ENCODE measurements at regions not wholly inside any gene's neighbourhood (a gene's known extent, or its start where the extent isn't known, plus 50 kb on each side); places are given as distances from the start of the nearest gene placed in this dataset.

- no peak for TF ChIP-seq RXRA (IDR thresholded peaks at IDR 0.05; ENCODE audit: borderline replicate concordance, low read depth)
- no peak for TF ChIP-seq MXI1 (IDR thresholded peaks at IDR 0.05; ENCODE audit: low read depth, low read length)
- TF ChIP-seq REST (IDR thresholded peaks at IDR 0.05; ENCODE audit: low read depth, low read length), result no peak
- TF ChIP-seq, protein P1, sequence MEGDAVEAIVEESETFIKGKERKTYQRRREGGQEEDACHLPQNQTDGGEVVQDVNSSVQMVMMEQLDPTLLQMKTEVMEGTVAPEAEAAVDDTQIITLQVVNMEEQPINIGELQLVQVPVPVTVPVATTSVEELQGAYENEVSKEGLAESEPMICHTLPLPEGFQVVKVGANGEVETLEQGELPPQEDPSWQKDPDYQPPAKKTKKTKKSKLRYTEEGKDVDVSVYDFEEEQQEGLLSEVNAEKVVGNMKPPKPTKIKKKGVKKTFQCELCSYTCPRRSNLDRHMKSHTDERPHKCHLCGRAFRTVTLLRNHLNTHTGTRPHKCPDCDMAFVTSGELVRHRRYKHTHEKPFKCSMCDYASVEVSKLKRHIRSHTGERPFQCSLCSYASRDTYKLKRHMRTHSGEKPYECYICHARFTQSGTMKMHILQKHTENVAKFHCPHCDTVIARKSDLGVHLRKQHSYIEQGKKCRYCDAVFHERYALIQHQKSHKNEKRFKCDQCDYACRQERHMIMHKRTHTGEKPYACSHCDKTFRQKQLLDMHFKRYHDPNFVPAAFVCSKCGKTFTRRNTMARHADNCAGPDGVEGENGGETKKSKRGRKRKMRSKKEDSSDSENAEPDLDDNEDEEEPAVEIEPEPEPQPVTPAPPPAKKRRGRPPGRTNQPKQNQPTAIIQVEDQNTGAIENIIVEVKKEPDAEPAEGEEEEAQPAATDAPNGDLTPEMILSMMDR (IDR thresholded peaks at IDR 0.05), result no peak
- TF ChIP-seq EP300 (IDR thresholded peaks at IDR 0.05; ENCODE audit: borderline replicate concordance in 1 of 2, low read depth in 1 of 2, low read length in 1 of 2), result no peak
- no peak for TF ChIP-seq MAX (IDR thresholded peaks at IDR 0.05; ENCODE audit: low read depth)
- TF ChIP-seq NRF1 (IDR thresholded peaks at IDR 0.05; ENCODE audit: low read depth, low read length), result no peak
- TF ChIP-seq IRF3 (IDR thresholded peaks at IDR 0.05; ENCODE audit: low read depth, low read length), result no peak
- TF ChIP-seq SMC3 (IDR thresholded peaks at IDR 0.05; ENCODE audit: low read depth, low read length), result no peak
These were observed 175.6 kb downstream of the TMEM161B start for GRCh38 chr5:88092958-88093605.

Data from SK-N-SH (cell line).